ENCODE measurements at regions not wholly inside any gene's neighbourhood (a gene's known extent, or its start where the extent isn't known, plus 50 kb on each side); places are given as distances from the start of the nearest gene placed in this dataset.

- no peak overlapping the region for H3K4me3 Mint-ChIP-seq
- H3K27me3 Mint-ChIP-seq (ENCODE audit: insufficient read depth), result no peaks in the 10 kb centered on the region
- no peak for DNase-seq (ENCODE audit: low spot score)
- no peaks in the 10 kb centered on the region for H3K4me1 Mint-ChIP-seq (ENCODE audit: low read depth)
- intact Hi-C loops (cut with micrococcal nuclease), result no loop called here
- H3K9me3 Mint-ChIP-seq, result peaks cover 8% of the 10 kb centered on the region
- no peak overlapping the region for H3K27ac Mint-ChIP-seq
- no peaks in the 10 kb centered on the region for H3K36me3 Mint-ChIP-seq (ENCODE audit: low read depth)
Observed at GRCh38 chr6:62400521-62401259, 114.7 kb upstream of the KHDRBS2 start.

DNA sequence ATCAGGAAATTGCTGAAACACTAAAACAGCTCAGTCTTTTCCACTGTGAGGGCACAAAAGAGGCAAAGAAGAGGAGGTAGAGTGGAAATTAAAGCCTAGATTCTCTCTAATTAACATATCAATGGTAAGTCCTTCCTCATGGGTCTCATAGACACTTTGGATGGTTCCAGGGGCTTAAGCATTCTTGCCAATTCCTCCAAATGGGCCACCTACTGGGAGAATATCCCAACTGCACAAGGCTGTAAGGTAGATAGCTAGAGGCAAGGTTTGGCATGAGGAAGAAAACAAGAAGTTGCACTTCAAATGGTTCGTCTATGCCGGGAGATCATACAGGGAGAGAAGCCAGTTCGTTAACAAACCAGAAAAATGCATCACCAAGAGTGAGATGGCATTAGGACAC, 107.6 kb upstream of the KHDRBS2 start:
- Mint-ChIP-seq H3K27me3 (ENCODE audit: insufficient read depth) (no peaks in the 10 kb centered on the region), H3K27ac (no peak overlapping the region), H3K9me3 (peaks cover 17% of the 10 kb centered on the region), H3K4me3 (no peak overlapping the region), H3K36me3 (ENCODE audit: low read depth) (no peaks in the 10 kb centered on the region), H3K4me1 (ENCODE audit: low read depth) (no peaks in the 10 kb centered on the region)
- DNase-seq (ENCODE audit: low spot score), result no peak
- intact Hi-C loops (cut with micrococcal nuclease), result no loop called here

DNA sequence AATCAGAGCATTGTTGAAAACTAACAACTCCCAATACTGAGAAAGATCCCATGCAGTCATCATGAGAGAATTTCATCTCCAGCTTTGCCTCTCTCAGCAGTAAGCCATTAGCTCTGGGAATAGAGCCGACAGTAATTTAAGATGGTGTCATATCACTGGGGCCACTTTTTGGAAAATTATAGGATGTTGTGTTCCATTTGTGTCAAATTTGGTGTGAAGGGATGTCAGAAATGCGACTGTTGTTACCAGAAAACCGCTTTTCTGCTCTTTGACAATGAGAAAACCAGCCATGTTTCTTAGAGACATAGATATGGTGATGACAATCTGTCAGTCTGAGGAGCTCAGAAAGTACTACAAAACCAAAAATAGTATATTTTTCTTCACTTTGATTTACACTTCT, 106.3 kb upstream of the KHDRBS2 start:
- Mint-ChIP-seq H3K9me3 (peaks cover 26% of the 10 kb centered on the region), H3K4me3 (no peak overlapping the region), H3K36me3 (ENCODE audit: low read depth) (no peaks in the 10 kb centered on the region), H3K27ac (no peak overlapping the region), H3K27me3 (ENCODE audit: insufficient read depth) (no peaks in the 10 kb centered on the region), H3K4me1 (ENCODE audit: low read depth) (no peaks in the 10 kb centered on the region)
- DNase-seq (ENCODE audit: low spot score), result no peak
- intact Hi-C loops (cut with micrococcal nuclease), result no loop called here

DNA sequence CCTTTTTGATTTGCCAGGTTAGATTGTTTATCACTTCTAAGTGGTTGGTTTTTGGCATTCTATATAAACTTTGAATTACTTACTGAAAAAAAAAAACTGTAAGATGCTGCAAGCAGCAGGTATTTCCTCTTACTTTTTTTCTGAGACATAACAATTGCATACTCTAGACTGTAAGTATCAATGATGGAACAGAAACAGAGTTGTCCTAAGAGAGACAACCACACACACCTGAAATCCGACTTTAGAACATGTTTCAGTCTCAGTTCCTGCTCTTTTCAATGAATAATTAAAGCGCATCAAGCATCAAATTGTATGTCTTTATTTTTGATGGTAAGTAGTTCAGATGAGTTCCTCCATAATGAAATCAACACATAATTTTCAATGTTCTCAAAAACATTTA, 105.3 kb upstream of the KHDRBS2 start:
- no peak overlapping the region for H3K27ac Mint-ChIP-seq
- no peaks in the 10 kb centered on the region for H3K36me3 Mint-ChIP-seq (ENCODE audit: low read depth)
- H3K9me3 Mint-ChIP-seq, result peaks cover 21% of the 10 kb centered on the region
- no peak overlapping the region for H3K4me3 Mint-ChIP-seq
- no peaks in the 10 kb centered on the region for H3K4me1 Mint-ChIP-seq (ENCODE audit: low read depth)
- intact Hi-C loops (cut with micrococcal nuclease), result no loop called here
- H3K27me3 Mint-ChIP-seq (ENCODE audit: insufficient read depth), result no peaks in the 10 kb centered on the region
- DNase-seq (ENCODE audit: low spot score), result no peak

GRCh38 chr6:62390401-62390800, 104.4 kb upstream of the KHDRBS2 start:
- H3K4me3 Mint-ChIP-seq, result no peak overlapping the region

GRCh38 chr6:62371453-62372210, 85.6 kb upstream of the KHDRBS2 start:
- Mint-ChIP-seq H3K27ac (no peak overlapping the region), H3K36me3 (ENCODE audit: low read depth) (no peaks in the 10 kb centered on the region), H3K4me1 (ENCODE audit: low read depth) (no peaks in the 10 kb centered on the region), H3K9me3 (peaks cover 11% of the 10 kb centered on the region), H3K4me3 (no peak overlapping the region), H3K27me3 (ENCODE audit: insufficient read depth) (no peaks in the 10 kb centered on the region)
- intact Hi-C loops (cut with micrococcal nuclease), result no loop called here
- no peak for DNase-seq (ENCODE audit: low spot score)

More at GRCh38 chr6:62390401-62390800, 104.4 kb upstream of the KHDRBS2 start:
- intact Hi-C loops (cut with micrococcal nuclease), result no loop called here
- Mint-ChIP-seq H3K27me3 (ENCODE audit: insufficient read depth) (no peaks in the 10 kb centered on the region), H3K4me1 (ENCODE audit: low read depth) (no peaks in the 10 kb centered on the region), H3K9me3 (peaks cover 25% of the 10 kb centered on the region), H3K27ac (no peak overlapping the region), H3K36me3 (ENCODE audit: low read depth) (no peaks in the 10 kb centered on the region)
- DNase-seq (ENCODE audit: low spot score), result no peak

DNA sequence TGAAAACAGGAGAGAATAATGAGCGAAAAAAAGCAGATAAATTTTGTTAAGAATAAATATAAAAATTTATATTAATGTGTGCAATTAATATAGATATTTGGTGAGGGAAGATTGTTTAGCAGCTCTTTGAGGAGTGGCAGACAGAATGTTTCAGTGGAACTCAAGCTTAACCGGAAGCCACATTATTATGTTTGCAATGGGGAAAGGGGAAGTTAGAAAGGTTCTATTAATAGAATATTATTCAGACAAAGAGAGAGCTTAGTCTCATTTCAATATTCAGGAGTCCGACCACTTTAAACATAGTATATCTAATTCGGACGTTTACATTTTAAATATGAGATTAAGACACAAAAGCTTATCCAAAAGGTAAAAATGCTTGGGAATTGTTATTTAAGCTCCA, 81.6 kb upstream of the KHDRBS2 start:
- intact Hi-C loops (cut with micrococcal nuclease), result loop anchor here (2.0 kb wide), 1 partner anchor 47 kb away; no protein-coding TSS in a partner anchor
- Mint-ChIP-seq H3K4me1 (ENCODE audit: low read depth) (no peaks in the 10 kb centered on the region), H3K36me3 (ENCODE audit: low read depth) (no peaks in the 10 kb centered on the region), H3K27me3 (ENCODE audit: insufficient read depth) (no peaks in the 10 kb centered on the region), H3K9me3 (peaks cover 5% of the 10 kb centered on the region), H3K4me3 (no peak overlapping the region), H3K27ac (no peak overlapping the region)
- no peak for DNase-seq (ENCODE audit: low spot score)

- H3K27me3 Mint-ChIP-seq (ENCODE audit: insufficient read depth), result no peaks in the 10 kb centered on the region
- peaks cover 5% of the 10 kb centered on the region for H3K9me3 Mint-ChIP-seq
- intact Hi-C loops (cut with micrococcal nuclease), result no loop called here
- H3K4me1 Mint-ChIP-seq (ENCODE audit: low read depth), result no peaks in the 10 kb centered on the region
- no peak overlapping the region for H3K4me3 Mint-ChIP-seq
- no peak overlapping the region for H3K27ac Mint-ChIP-seq
- DNase-seq (ENCODE audit: low spot score), result no peak
- H3K36me3 Mint-ChIP-seq (ENCODE audit: low read depth), result no peaks in the 10 kb centered on the region
Observed at GRCh38 chr6:62362097-62362496, 76.1 kb upstream of the KHDRBS2 start.

- no peaks in the 10 kb centered on the region for H3K36me3 Mint-ChIP-seq (ENCODE audit: low read depth)
Observed at GRCh38 chr6:62357835-62358234, 71.8 kb upstream of the KHDRBS2 start.

DNA sequence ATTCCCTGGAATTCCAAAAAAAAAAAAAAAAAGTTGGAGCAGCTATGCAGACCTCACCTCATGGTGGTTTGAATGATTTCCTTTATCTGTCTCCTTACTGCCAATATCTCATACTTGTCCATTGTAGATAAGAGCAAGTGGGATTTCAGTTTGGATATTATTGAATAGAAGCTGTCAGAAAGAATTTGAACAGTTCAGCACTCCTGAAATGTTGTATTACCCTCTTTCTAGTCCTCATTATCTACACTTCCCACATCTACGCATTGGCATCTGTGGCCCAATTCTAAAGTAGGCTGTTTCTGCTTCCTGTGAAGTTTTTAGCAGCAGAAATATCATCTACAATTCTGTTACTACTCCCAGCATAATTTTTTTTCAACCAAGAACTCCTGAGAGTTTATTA, 68.2 kb upstream of the KHDRBS2 start:
- intact Hi-C loops (cut with micrococcal nuclease), result no loop called here
- Mint-ChIP-seq H3K27me3 (ENCODE audit: insufficient read depth) (no peaks in the 10 kb centered on the region), H3K9me3 (peaks cover 4% of the 10 kb centered on the region), H3K27ac (no peak overlapping the region), H3K36me3 (ENCODE audit: low read depth) (no peaks in the 10 kb centered on the region), H3K4me1 (ENCODE audit: low read depth) (no peaks in the 10 kb centered on the region), H3K4me3 (no peak overlapping the region)
- no peak for DNase-seq (ENCODE audit: low spot score)

More at GRCh38 chr6:62357835-62358234, 71.8 kb upstream of the KHDRBS2 start:
- Mint-ChIP-seq H3K4me1 (ENCODE audit: low read depth) (no peaks in the 10 kb centered on the region), H3K4me3 (no peak overlapping the region), H3K27me3 (ENCODE audit: insufficient read depth) (no peaks in the 10 kb centered on the region), H3K27ac (no peak overlapping the region), H3K9me3 (peaks cover 4% of the 10 kb centered on the region)
- intact Hi-C loops (cut with micrococcal nuclease), result no loop called here
- no peak for DNase-seq (ENCODE audit: low spot score)

- Mint-ChIP-seq H3K27ac (no peak overlapping the region), H3K27me3 (ENCODE audit: insufficient read depth) (no peaks in the 10 kb centered on the region), H3K36me3 (ENCODE audit: low read depth) (no peaks in the 10 kb centered on the region), H3K4me1 (ENCODE audit: low read depth) (no peaks in the 10 kb centered on the region), H3K9me3 (peaks cover 3% of the 10 kb centered on the region), H3K4me3 (no peak overlapping the region)
- intact Hi-C loops (cut with micrococcal nuclease), result no loop called here
- DNase-seq (ENCODE audit: low spot score), result no peak
Observed at GRCh38 chr6:62345962-62346689, 60.1 kb upstream of the KHDRBS2 start.

DNA sequence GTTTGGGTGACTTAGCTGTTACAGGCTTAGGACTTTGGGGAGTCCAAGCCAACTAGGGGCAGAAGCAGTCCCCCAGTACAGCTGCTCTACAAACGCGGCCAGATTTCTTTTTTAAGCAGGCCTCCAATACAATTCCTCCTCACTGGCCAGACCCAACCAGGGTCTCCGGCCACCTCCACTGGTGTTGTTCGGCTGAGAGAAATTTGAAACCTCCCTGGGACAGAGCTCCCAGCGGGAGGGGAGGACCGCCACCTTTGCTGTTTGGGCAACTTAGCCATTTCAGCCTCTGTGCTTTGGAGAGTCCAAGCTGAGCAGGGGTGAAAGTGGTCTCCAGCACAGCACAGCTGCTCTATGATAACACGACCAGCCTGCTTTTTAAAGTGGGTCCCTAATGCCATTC, 59.4 kb upstream of the KHDRBS2 start:
- no peak overlapping the region for H3K4me3 Mint-ChIP-seq
- H3K4me1 Mint-ChIP-seq (ENCODE audit: low read depth), result no peaks in the 10 kb centered on the region
- no peaks in the 10 kb centered on the region for H3K27me3 Mint-ChIP-seq (ENCODE audit: insufficient read depth)
- H3K27ac Mint-ChIP-seq, result no peak overlapping the region
- intact Hi-C loops (cut with micrococcal nuclease), result no loop called here
- peaks cover 3% of the 10 kb centered on the region for H3K9me3 Mint-ChIP-seq
- DNase-seq (ENCODE audit: low spot score), result no peak
- H3K36me3 Mint-ChIP-seq (ENCODE audit: low read depth), result no peaks in the 10 kb centered on the region

DNA sequence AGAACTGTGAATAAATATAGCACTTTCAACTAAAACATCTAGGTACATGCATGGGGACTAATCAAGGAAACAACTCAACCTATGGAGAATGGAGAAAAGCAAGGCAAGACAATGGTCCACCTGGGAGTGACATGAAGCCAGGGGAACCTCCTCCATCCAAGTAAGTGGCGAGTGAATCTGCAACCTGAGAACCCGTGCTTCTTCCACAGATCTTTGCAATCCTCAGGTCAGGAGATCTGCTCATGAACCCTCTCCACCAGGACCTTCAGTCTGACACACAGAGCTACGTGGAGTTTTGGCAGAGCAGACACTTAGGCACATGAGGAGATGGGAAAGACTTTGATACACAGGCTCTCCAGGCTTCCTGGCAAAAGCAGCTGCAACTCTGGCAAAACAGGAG, 58.8 kb upstream of the KHDRBS2 start:
- DNase-seq (ENCODE audit: low spot score), result no peak
- peaks cover 5% of the 10 kb centered on the region for H3K9me3 Mint-ChIP-seq
- no peaks in the 10 kb centered on the region for H3K36me3 Mint-ChIP-seq (ENCODE audit: low read depth)
- no peak overlapping the region for H3K4me3 Mint-ChIP-seq
- no peaks in the 10 kb centered on the region for H3K27me3 Mint-ChIP-seq (ENCODE audit: insufficient read depth)
- H3K27ac Mint-ChIP-seq, result no peak overlapping the region
- no peaks in the 10 kb centered on the region for H3K4me1 Mint-ChIP-seq (ENCODE audit: low read depth)
- intact Hi-C loops (cut with micrococcal nuclease), result no loop called here

All from activated T-helper 1 cell treated with anti-CD3 and anti-CD28 coated beads, Interleukin-12 subunit alpha, Interleukin-12 subunit beta, Interleukin-2, Interleukin-4 antibody, amounts not matched to agents 30 ng/mL and 10 ng/mL and 1 ng/mL, durations not matched to agents 14 hours and 24 hours and 36 hours (primary cell).